ENCODE measurements at regions not wholly inside any gene's neighbourhood (a gene's known extent, or its start where the extent isn't known, plus 50 kb on each side); places are given as distances from the start of the nearest gene placed in this dataset.

GRCh38 chr17:55883149-55883548 is 132.3 kb downstream of the PCTP start:
- Mint-ChIP-seq H3K9me3 (no peaks in the 10 kb centered on the region), H3K36me3 (no peaks in the 10 kb centered on the region), H3K27me3 (no peaks in the 10 kb centered on the region), H3K4me3 (no peak overlapping the region), H3K27ac (no peak overlapping the region), H3K4me1 (no peaks in the 10 kb centered on the region)
- DNase-seq (no peak), ATAC-seq (ENCODE audit: low read depth) (no peak)
- POLR2A ChIA-PET = no interaction called here

GRCh38 chr17:55887531-55887930 is 136.7 kb downstream of the PCTP start:
- Mint-ChIP-seq H3K27me3 (peaks cover 5% of the 10 kb centered on the region), H3K27ac (no peak overlapping the region), H3K4me3 (no peak overlapping the region), H3K36me3 (no peaks in the 10 kb centered on the region), H3K9me3 (no peaks in the 10 kb centered on the region), H3K4me1 (no peaks in the 10 kb centered on the region)
- POLR2A ChIA-PET = no interaction called here
- ATAC-seq (ENCODE audit: low read depth) (no peak), DNase-seq (no peak)

- Mint-ChIP-seq H3K27ac (no peak overlapping the region), H3K27me3 (peaks cover 7% of the 10 kb centered on the region), H3K36me3 (no peaks in the 10 kb centered on the region), H3K4me3 (no peak overlapping the region), H3K4me1 (no peaks in the 10 kb centered on the region), H3K9me3 (no peaks in the 10 kb centered on the region)
- no peak for DNase-seq
- ATAC-seq (ENCODE audit: low read depth) = no peak
- POLR2A ChIA-PET = no interaction called here
Observed at GRCh38 chr17:55889271-55889670, 138.4 kb downstream of the PCTP start.

GRCh38 chr17:55895112-55895759 is 144.4 kb downstream of the PCTP start:
- Mint-ChIP-seq H3K36me3 (no peaks in the 10 kb centered on the region), H3K4me1 (peaks cover 8% of the 10 kb centered on the region), H3K4me3 (no peak overlapping the region), H3K9me3 (no peaks in the 10 kb centered on the region), H3K27ac (no peak overlapping the region), H3K27me3 (peaks cover 5% of the 10 kb centered on the region)
- ATAC-seq (ENCODE audit: low read depth) (peak; percentile 86), DNase-seq (no peak)
- POLR2A ChIA-PET = no interaction called here

- Mint-ChIP-seq H3K27me3 (peaks cover 6% of the 10 kb centered on the region), H3K4me1 (peaks cover 8% of the 10 kb centered on the region), H3K9me3 (no peaks in the 10 kb centered on the region), H3K27ac (no peak overlapping the region), H3K4me3 (no peak overlapping the region), H3K36me3 (no peaks in the 10 kb centered on the region)
- POLR2A ChIA-PET = no interaction called here
- ATAC-seq (ENCODE audit: low read depth) (no peak), DNase-seq (no peak)
Observed at GRCh38 chr17:55897301-55897700, 146.4 kb downstream of the PCTP start.

- Mint-ChIP-seq H3K27me3 (peaks cover 3% of the 10 kb centered on the region), H3K4me3 (no peak overlapping the region), H3K9me3 (no peaks in the 10 kb centered on the region), H3K4me1 (peaks cover 8% of the 10 kb centered on the region), H3K36me3 (no peaks in the 10 kb centered on the region), H3K27ac (no peak overlapping the region)
- no peak for ATAC-seq (ENCODE audit: low read depth)
- no peak for DNase-seq
- POLR2A ChIA-PET = no interaction called here
Observed at GRCh38 chr17:55898195-55898594, 147.3 kb downstream of the PCTP start.

GRCh38 chr17:55900188-55900587 is 149.3 kb downstream of the PCTP start:
- H3K27ac Mint-ChIP-seq = no peak overlapping the region
- H3K36me3 Mint-ChIP-seq = no peaks in the 10 kb centered on the region
- peaks cover 3% of the 10 kb centered on the region for H3K27me3 Mint-ChIP-seq
- H3K9me3 Mint-ChIP-seq = no peaks in the 10 kb centered on the region
- peaks cover 6% of the 10 kb centered on the region for H3K4me1 Mint-ChIP-seq
- DNase-seq = no peak
- POLR2A ChIA-PET = no interaction called here
- ATAC-seq (ENCODE audit: low read depth) = no peak
- no peak overlapping the region for H3K4me3 Mint-ChIP-seq

- no peak overlapping the region for H3K27ac Mint-ChIP-seq
- POLR2A ChIA-PET = no interaction called here
- H3K9me3 Mint-ChIP-seq = no peaks in the 10 kb centered on the region
- DNase-seq (no peak), ATAC-seq (ENCODE audit: low read depth) (no peak)
- H3K36me3 Mint-ChIP-seq = no peaks in the 10 kb centered on the region
- H3K4me3 Mint-ChIP-seq = no peak overlapping the region
- H3K27me3 Mint-ChIP-seq = peaks cover 3% of the 10 kb centered on the region
- no peaks in the 10 kb centered on the region for H3K4me1 Mint-ChIP-seq
Observed at GRCh38 chr17:55903028-55903690, 152.3 kb downstream of the PCTP start.

- POLR2A ChIA-PET = no interaction called here
- Mint-ChIP-seq H3K36me3 (no peaks in the 10 kb centered on the region), H3K4me3 (no peak overlapping the region), H3K27ac (no peak overlapping the region), H3K27me3 (no peaks in the 10 kb centered on the region), H3K4me1 (no peaks in the 10 kb centered on the region), H3K9me3 (no peaks in the 10 kb centered on the region)
- ATAC-seq (ENCODE audit: low read depth) (no peak), DNase-seq (no peak)
Observed at GRCh38 chr17:55909776-55910175, 158.9 kb downstream of the PCTP start.

GRCh38 chr17:55911186-55911585 is 160.3 kb downstream of the PCTP start:
- Mint-ChIP-seq H3K27me3 (no peaks in the 10 kb centered on the region), H3K27ac (no peak overlapping the region), H3K9me3 (no peaks in the 10 kb centered on the region), H3K4me3 (no peak overlapping the region), H3K4me1 (no peaks in the 10 kb centered on the region), H3K36me3 (no peaks in the 10 kb centered on the region)
- ATAC-seq (ENCODE audit: low read depth) (no peak), DNase-seq (no peak)
- POLR2A ChIA-PET = no interaction called here

- ATAC-seq (ENCODE audit: low read depth) (no peak), DNase-seq (no peak)
- H3K27ac Mint-ChIP-seq = no peak overlapping the region
- no peaks in the 10 kb centered on the region for H3K27me3 Mint-ChIP-seq
- POLR2A ChIA-PET = no interaction called here
- peaks cover 3% of the 10 kb centered on the region for H3K36me3 Mint-ChIP-seq
- H3K9me3 Mint-ChIP-seq = peaks cover 4% of the 10 kb centered on the region
- H3K4me1 Mint-ChIP-seq = peaks cover 10% of the 10 kb centered on the region
- H3K4me3 Mint-ChIP-seq = no peak overlapping the region
Observed at GRCh38 chr17:55925440-55925839, 174.6 kb downstream of the PCTP start.

- ATAC-seq (ENCODE audit: low read depth) = peak; percentile 97
- H3K27me3 Mint-ChIP-seq = no peaks in the 10 kb centered on the region
- peak overlapping the region; percentile 68 for H3K27ac Mint-ChIP-seq
- DNase-seq = no peak
- POLR2A ChIA-PET = no interaction called here
- peak overlapping the region; percentile 35 for H3K4me3 Mint-ChIP-seq
- H3K36me3 Mint-ChIP-seq = peaks cover 3% of the 10 kb centered on the region
- H3K9me3 Mint-ChIP-seq = peaks cover 4% of the 10 kb centered on the region
- H3K4me1 Mint-ChIP-seq = peaks cover 10% of the 10 kb centered on the region
Observed at GRCh38 chr17:55926276-55926990, 175.6 kb downstream of the PCTP start.

GRCh38 chr17:55930291-55930809 is 179.5 kb downstream of the PCTP start:
- POLR2A ChIA-PET = no interaction called here
- H3K4me1 Mint-ChIP-seq = peaks cover 8% of the 10 kb centered on the region
- DNase-seq (no peak), ATAC-seq (ENCODE audit: low read depth) (no peak)
- peaks cover under 1% of the 10 kb centered on the region for H3K27me3 Mint-ChIP-seq
- H3K4me3 Mint-ChIP-seq = no peak overlapping the region
- peaks cover 2% of the 10 kb centered on the region for H3K9me3 Mint-ChIP-seq
- peaks cover under 1% of the 10 kb centered on the region for H3K36me3 Mint-ChIP-seq
- no peak overlapping the region for H3K27ac Mint-ChIP-seq

- Mint-ChIP-seq H3K4me1 (peaks cover 2% of the 10 kb centered on the region), H3K4me3 (no peak overlapping the region)
- ATAC-seq (ENCODE audit: low read depth) = no peak
Observed at GRCh38 chr17:55931446-55931845, 180.6 kb downstream of the PCTP start.

More at GRCh38 chr17:55931446-55931845, 180.6 kb downstream of the PCTP start:
- H3K27me3 Mint-ChIP-seq = peaks cover 4% of the 10 kb centered on the region
- no peak for DNase-seq
- no peak overlapping the region for H3K27ac Mint-ChIP-seq
- POLR2A ChIA-PET = no interaction called here
- no peaks in the 10 kb centered on the region for H3K9me3 Mint-ChIP-seq
- H3K36me3 Mint-ChIP-seq = no peaks in the 10 kb centered on the region

All from activated naive CD8-positive, alpha-beta T cell treated with anti-CD3 and anti-CD28 coated beads, Interleukin-2, amount 10 ng/mL, durations not matched to agents 7 days and 5 days (primary cell).